OCI-LY7 (cell line): ENCODE measurements at regions not wholly inside any gene's neighbourhood (a gene's known extent, or its start where the extent isn't known, plus 50 kb on each side); places are given as distances from the start of the nearest gene placed in this dataset.

Experiments
- CTCF ChIP-seq: fragments of 200-600 bp; sonication (generic); conservative IDR thresholded peaks from 2 replicates; pipeline ENCODE4 v1.5.1; 2014; ENCODE audit warnings: mild to moderate bottlenecking, antibody characterized with exemption, low read length, moderate library complexity, mixed read lengths
- EZH2phosphoT487 ChIP-seq: fragments of 200-600 bp; sonication (generic); IDR thresholded peaks from 2 replicates; pipeline ENCODE4 v1.6.1; 2018; ENCODE audit warnings: low read depth, borderline replicate concordance, mild to moderate bottlenecking, mixed run types, antibody characterized with exemption, low read length, moderate library complexity, mixed read lengths

- no peak for TF ChIP-seq CTCF
- TF ChIP-seq EZH2phosphoT487: no peak
These were observed 106.4 kb upstream of the KLF6 start for GRCh38 chr10:3891396-3891795.
